PC-9 (cell line): ENCODE measurements at regions not wholly inside any gene's neighbourhood (a gene's known extent, or its start where the extent isn't known, plus 50 kb on each side); places are given as distances from the start of the nearest gene placed in this dataset.

Source experiments
- BruUV-seq: library from RNA; stranded (reverse); fragments of 400-500 nt; replicated peaks from 2 replicates; lab custom pipeline; 2021; lab: Mats Ljungman, UMichigan
- CTCF ChIA-PET: fragments of 300-600 bp; sonication (Branson Sonifier 250); formaldehyde crosslinking; loops from one replicate; lab custom pipeline; 2022; ENCODE audit warnings: antibody characterized with exemption; lab: Charles Lee
- POLR2A ChIA-PET: fragments of 300-600 bp; sonication (Branson Sonifier 250); formaldehyde crosslinking; loops from one replicate; lab custom pipeline; 2022; ENCODE audit warnings: antibody characterized with exemption; ENCODE audit not compliant: unreplicated experiment; lab: Charles Lee
- DNase-seq, 2 experiments: peaks; one replicate each; pipeline versions ENCODE4 v3.0.0 to v3.0.0-alpha.2; 2015 to 2022; ENCODE audit warnings: mixed read lengths in 1 of 2
- H2AFZ ChIP-seq: fragments of 200-600 bp; sonication (generic); 2 replicates; pipeline ENCODE4 v1.8.1; 2017; ENCODE audit warnings: antibody characterized with exemption
- H3F3A ChIP-seq: fragments of 200-600 bp; sonication (generic); 2 replicates; pipeline ENCODE4 v1.8.1; 2017; ENCODE audit warnings: antibody characterized with exemption, mild to moderate bottlenecking, low read depth; ENCODE audit not compliant: insufficient read depth
- H3K27ac ChIP-seq: fragments of 200-600 bp; sonication (generic); 2 replicates; pipeline ENCODE4 v1.6.1; 2016; ENCODE audit warnings: mixed run types
- H3K27me3 ChIP-seq: fragments of 200-600 bp; sonication (generic); 2 replicates; pipeline ENCODE4 v1.6.1; 2016; ENCODE audit warnings: low read depth, mixed run types; ENCODE audit not compliant: insufficient read depth
- H3K36me3 ChIP-seq: fragments of 200-600 bp; sonication (generic); 2 replicates; pipeline ENCODE4 v1.6.1; 2016; ENCODE audit warnings: low read depth, mixed run types
- H3K4me1 ChIP-seq: fragments of 200-600 bp; sonication (generic); replicated peaks from 2 replicates; pipeline ENCODE4 v1.6.1; 2016; ENCODE audit warnings: mixed run types; ENCODE audit not compliant: insufficient read depth
- H3K4me2 ChIP-seq: fragments of 200-600 bp; sonication (generic); 2 replicates; pipeline ENCODE4 v1.6.1; 2017; ENCODE audit warnings: mixed run types
- H3K4me3 ChIP-seq: fragments of 200-600 bp; sonication (generic); 2 replicates; pipeline ENCODE4 v1.6.1; 2016; ENCODE audit warnings: mixed run types
- H3K79me2 ChIP-seq: fragments of 200-600 bp; sonication (generic); 2 replicates; pipeline ENCODE4 v1.6.1; 2017; ENCODE audit warnings: low read depth, mixed run types
- H3K9me2 ChIP-seq: fragments of 200-600 bp; sonication (generic); 2 replicates; pipeline ENCODE4 v1.8.1; 2017; ENCODE audit warnings: mild to moderate bottlenecking; ENCODE audit not compliant: insufficient read depth
- H3K9me3 ChIP-seq: fragments of 200-600 bp; sonication (generic); 2 replicates; pipeline ENCODE4 v1.8.1; 2016; ENCODE audit warnings: low read depth; ENCODE audit not compliant: insufficient read depth
- H4K20me1 ChIP-seq: fragments of 200-600 bp; sonication (generic); 2 replicates; pipeline ENCODE4 v1.8.1; 2017; ENCODE audit not compliant: insufficient read depth
- EZH2 ChIP-seq: fragments of 200-600 bp; sonication (generic); IDR thresholded peaks from 2 replicates; pipeline ENCODE4 v1.8.0; 2017; ENCODE audit warnings: antibody characterized with exemption, low read depth
- intact Hi-C: fragments of 100-400 bp; cut with micrococcal nuclease; formaldehyde crosslinking; loops from one replicate; pipeline ENCODE4 v1.10.0; 2022; ENCODE audit not compliant: unreplicated experiment
- TF ChIP-seq, protein P1 (sequence below): fragments of 200-600 bp; sonication (generic); conservative IDR thresholded peaks from 2 replicates; pipeline ENCODE4 v1.6.1; 2017; ENCODE audit warnings: mixed run types, antibody characterized with exemption, mild to moderate bottlenecking, moderate library complexity

DNA sequence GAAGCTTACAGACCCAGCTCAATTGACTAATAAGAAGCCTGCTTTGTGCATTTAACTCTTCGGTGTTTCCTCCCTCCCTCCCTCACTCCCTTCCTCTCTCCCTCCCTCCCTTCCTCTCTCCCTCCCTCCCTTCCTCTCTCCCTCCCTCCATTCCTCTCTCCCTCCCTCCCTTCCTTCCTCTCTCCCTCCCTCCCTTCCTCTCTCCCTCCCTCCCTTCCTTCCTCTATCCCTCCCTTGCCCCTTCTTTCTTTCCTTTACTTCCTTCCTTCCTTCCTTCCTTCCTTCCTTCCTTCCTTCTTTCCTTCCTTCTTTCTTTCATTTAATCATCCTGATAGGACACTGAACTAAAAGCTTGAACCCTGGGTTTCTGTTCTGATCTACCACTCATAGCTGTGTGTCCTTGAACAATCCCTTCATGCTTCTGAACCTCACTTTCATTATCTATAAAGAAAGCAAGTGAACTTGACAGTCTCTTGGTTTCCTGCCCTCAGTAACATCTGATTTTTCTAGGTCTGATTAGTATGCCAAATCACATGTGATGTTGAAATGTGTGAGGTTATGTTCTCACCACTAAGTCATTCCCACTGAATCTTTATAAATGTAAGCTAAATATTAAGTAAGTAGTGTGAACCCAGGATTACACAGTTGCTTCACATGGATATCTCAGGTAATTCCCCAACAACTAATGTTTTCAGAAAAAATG, 132.3 kb upstream of the BMP2 start:
- intact Hi-C loops: no loop called here
- Histone ChIP-seq H3K4me1 (peaks cover 12% of the 10 kb centered on the region), H2AFZ (no peak overlapping the region), H3K36me3 (no peaks in the 10 kb centered on the region), H3K4me3 (no peak overlapping the region), H3K9me3 (no peaks in the 10 kb centered on the region), H4K20me1 (no peaks in the 10 kb centered on the region), H3K79me2 (no peaks in the 10 kb centered on the region), H3K27ac (no peak overlapping the region), H3K9me2 (0 out of 2 replicates have a peak, but pooled peaks cover 5% of the 10 kb centered on the region), H3K4me2 (no peak overlapping the region), H3K27me3 (no peaks in the 10 kb centered on the region), H3F3A (no peaks in the 10 kb centered on the region)
- TF ChIP-seq EZH2: no peak
- TF ChIP-seq, protein P1, sequence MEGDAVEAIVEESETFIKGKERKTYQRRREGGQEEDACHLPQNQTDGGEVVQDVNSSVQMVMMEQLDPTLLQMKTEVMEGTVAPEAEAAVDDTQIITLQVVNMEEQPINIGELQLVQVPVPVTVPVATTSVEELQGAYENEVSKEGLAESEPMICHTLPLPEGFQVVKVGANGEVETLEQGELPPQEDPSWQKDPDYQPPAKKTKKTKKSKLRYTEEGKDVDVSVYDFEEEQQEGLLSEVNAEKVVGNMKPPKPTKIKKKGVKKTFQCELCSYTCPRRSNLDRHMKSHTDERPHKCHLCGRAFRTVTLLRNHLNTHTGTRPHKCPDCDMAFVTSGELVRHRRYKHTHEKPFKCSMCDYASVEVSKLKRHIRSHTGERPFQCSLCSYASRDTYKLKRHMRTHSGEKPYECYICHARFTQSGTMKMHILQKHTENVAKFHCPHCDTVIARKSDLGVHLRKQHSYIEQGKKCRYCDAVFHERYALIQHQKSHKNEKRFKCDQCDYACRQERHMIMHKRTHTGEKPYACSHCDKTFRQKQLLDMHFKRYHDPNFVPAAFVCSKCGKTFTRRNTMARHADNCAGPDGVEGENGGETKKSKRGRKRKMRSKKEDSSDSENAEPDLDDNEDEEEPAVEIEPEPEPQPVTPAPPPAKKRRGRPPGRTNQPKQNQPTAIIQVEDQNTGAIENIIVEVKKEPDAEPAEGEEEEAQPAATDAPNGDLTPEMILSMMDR: no peak
- ChIA-PET CTCF (no interaction called here), POLR2A (no interaction called here)
- no TSS peak for BruUV-seq
- no peak for DNase-seq

DNA sequence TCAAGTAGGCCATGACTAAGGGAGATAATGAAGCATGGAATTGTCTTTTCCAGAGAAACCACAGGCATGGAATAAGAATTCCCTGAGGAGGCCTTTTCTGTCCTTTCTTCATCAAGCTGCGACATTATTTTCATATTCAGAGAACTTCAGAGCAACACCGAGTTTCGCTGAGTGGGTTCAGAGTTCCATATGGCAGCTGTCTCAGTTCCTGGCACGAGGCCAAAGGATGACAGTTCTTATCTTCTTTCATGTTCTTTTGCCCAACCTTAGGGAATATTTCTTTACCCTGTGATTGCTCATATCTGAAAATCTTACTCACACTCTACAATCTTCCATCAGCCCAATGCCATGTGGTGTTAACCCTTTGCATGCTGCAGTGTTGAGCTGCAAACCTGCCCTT, 135.3 kb upstream of the BMP2 start:
- Histone ChIP-seq H3K79me2 (no peaks in the 10 kb centered on the region), H4K20me1 (no peaks in the 10 kb centered on the region), H3K9me3 (no peaks in the 10 kb centered on the region), H3K27me3 (no peaks in the 10 kb centered on the region), H2AFZ (no peak overlapping the region), H3K36me3 (no peaks in the 10 kb centered on the region), H3K4me1 (peaks cover 8% of the 10 kb centered on the region), H3K4me2 (no peak overlapping the region), H3K4me3 (no peak overlapping the region), H3K9me2 (no peaks in the 10 kb centered on the region), H3K27ac (no peak overlapping the region), H3F3A (no peaks in the 10 kb centered on the region)
- CTCF ChIA-PET: no interaction called here
- POLR2A ChIA-PET: no interaction called here
- intact Hi-C loops: no loop called here
- no peak for DNase-seq
- BruUV-seq: no TSS peak
- TF ChIP-seq, protein P1: no peak
- TF ChIP-seq EZH2: no peak

DNA sequence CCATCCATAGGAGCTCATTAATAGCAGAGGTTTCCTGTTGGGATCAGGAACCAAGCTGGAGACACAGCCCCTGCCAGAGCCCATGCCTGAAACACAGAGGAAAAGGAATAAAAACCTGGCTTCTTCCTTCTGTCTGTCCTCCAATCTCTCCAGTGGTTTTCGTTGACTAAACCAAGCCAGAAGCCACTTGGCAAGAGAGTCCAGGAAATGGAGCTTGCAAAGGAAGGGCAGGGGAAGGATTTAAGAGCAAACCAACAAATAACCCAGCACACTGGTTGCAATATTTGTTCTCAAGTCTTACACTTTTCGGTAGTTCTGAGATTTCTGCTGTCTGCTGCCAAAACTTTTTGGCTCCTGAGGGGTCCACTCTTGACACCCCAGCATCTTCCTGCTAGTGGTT, 137.0 kb upstream of the BMP2 start:
- Histone ChIP-seq H3K4me2 (no peak overlapping the region), H2AFZ (no peak overlapping the region), H3K27ac (no peak overlapping the region), H3K36me3 (no peaks in the 10 kb centered on the region), H3K79me2 (no peaks in the 10 kb centered on the region), H3F3A (no peaks in the 10 kb centered on the region), H3K9me3 (no peaks in the 10 kb centered on the region), H3K9me2 (no peaks in the 10 kb centered on the region; the same call in 1 of the 2 replicates), H3K27me3 (no peaks in the 10 kb centered on the region), H4K20me1 (no peaks in the 10 kb centered on the region), H3K4me1 (no peaks in the 10 kb centered on the region), H3K4me3 (no peak overlapping the region)
- POLR2A ChIA-PET: no interaction called here
- no peak for DNase-seq
- TF ChIP-seq EZH2: no peak
- TF ChIP-seq, protein P1: no peak
- no TSS peak for BruUV-seq
- CTCF ChIA-PET: no interaction called here
- intact Hi-C loops: no loop called here
